GM19043 (cell line): ENCODE measurements at regions not wholly inside any gene's neighbourhood (a gene's known extent, or its start where the extent isn't known, plus 50 kb on each side); places are given as distances from the start of the nearest gene placed in this dataset.
"Not testable (repeated sequence)": the region's sequence is repeated elsewhere in the genome, so short reads cannot be mapped to it uniquely, and the experiment has no call there.

Experiments used
- ATAC-seq: cut with Tn5 transposase; IDR thresholded peaks from one replicate; pipeline ENCODE4 v1.9.1; 2021; ENCODE audit warnings: low read depth; ENCODE audit not compliant: unreplicated experiment

- no peak for ATAC-seq
Observed at GRCh38 chr22:34414467-34415440, 494.5 kb upstream of the LARGE1 start.

DNA sequence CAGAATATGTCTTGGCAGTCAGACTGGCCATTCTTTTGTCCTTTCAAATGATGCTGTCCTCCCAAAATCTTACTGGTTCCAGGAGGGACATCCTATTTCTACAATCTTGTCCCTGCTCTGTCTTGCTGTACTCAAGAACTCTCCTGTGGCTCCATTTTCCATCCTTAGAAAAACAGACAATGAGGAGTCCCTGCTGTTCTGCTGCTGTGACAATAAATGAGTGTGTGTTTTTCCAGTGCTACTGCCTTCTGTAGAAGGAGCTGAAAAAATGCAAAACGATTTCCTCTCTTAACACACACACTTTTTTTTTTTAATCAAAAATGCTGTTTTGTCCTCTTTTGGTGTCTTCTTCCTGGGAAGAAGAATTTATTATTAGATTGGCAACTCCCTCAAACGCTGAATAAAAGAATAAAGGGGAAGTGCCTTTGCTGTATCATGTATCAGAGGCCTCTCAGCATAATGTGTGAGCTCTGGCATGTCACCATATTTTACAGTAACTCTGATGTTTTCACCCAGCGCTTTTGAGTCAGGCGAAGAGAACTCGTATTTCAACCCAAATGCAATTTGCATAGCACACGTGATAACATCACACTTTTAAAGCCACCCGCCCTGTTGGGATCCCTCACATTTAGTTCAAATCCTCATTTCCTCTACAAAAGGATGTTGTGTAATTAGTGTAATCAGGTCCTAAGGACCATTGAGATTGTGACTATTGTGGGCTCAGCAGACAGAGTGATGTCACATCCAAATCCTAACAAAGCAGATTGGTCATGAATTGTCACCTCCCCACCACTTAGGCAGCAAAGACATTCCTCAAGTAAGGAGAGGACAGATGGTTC lies 496.0 kb upstream of the LARGE1 start:
- no peak for ATAC-seq

GRCh38 chr22:34422948-34423347 lies 502.7 kb upstream of the LARGE1 start:
- not testable (repeated sequence) for ATAC-seq

DNA sequence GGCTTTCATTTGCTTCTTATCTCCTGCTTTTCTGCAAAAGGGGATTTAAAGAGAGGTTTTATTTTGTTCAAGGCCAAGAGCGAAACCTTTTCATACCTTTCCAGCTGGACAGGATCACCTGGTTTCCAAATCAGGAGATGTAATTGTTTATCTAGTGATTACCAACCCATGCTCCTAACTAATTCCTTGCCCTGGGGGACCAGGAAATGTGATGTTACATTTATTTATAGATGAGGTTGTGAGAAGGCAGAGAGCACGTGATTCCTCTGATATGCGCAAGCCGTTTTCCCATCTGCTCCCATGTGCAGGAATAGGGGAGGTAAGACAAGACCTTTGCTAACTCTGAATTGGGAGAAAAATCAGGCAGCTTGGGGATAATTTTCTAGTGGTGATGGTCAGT lies 507.2 kb upstream of the LARGE1 start:
- ATAC-seq, result no peak

- ATAC-seq, result no peak
Observed at GRCh38 chr22:34427841-34428240, 507.6 kb upstream of the LARGE1 start.

- no peak for ATAC-seq
Observed at GRCh38 chr22:34429314-34429713, 509.0 kb upstream of the LARGE1 start.

DNA sequence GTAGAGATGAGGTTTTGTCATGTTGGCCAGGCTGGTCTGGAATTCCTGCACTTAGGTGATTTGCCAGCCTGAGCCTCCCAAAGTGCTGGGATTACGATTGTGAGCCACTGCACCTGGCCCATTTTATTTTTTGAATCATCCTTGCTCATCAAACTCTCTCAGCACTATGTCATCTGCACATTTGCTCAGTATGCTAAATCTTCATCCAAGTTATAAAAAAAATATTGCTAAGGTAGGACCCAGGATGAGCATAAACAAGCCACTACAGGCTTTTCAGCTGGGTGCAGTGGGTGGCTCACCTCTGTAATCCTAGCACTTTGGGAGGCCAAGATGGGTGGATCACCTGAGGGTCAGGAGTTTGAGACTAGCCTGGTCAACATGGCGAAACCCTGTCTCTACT lies 510.1 kb upstream of the LARGE1 start:
- no peak for ATAC-seq

DNA sequence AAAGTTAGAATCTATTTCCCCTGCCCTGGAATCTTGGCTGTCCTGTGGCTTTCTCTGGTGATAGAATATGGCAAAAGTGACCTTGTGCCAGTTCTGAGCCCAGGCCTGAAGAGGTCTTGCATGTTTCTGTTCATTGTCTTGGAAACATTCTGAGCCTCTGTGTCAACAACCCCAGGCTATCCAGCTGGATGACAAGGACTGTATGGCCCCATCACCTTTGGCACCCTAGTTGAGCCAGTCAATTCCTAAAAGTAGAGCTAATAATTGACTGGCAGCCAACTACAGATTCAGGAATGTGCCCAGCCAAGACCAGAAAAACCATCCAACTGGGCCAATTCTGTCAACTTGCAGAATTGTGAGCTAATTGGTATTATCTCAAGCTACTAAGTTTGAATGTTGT lies 514.1 kb upstream of the LARGE1 start:
- ATAC-seq, result no peak

DNA sequence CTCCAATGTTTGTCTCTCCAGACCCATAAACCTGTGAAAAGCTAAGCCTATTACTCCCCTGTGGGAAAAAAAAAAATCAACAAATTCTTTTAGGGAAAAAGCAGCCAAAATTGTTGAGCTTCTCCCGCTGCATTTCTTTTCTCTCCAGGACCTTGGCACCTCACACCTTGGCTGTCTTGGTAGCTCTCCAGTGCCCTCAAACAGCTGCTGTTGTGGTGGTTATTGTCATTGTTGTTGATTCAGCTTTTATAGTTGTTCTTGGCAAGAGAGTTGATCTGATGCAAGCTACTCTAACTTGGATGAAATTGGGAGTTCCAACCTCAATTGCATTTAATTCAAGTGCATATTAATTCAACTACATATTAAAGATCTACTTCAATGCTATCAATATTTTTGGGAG lies 516.9 kb upstream of the LARGE1 start:
- ATAC-seq, result no peak

GRCh38 chr22:34454598-34454997 lies 534.3 kb upstream of the LARGE1 start:
- no peak for ATAC-seq

DNA sequence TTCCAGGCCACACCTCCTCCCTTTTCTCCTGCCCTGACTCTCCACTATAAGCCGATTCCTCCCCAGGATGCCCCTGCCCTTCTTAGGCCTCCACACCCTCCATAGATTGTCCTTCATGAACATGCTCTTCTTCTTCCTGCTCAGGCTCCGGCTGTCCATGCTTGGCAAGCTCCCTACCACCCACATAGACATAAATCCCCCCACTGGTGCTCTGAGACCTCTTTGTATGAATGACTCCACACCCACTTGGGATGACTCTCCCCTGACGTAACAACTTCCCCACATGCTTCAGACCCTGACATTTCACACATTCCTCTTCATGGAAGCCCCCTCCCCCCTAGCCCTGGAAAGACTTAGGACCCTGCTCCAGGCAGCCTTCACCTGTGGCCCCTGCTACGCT lies 542.5 kb upstream of the LARGE1 start:
- ATAC-seq, result no peak

- ATAC-seq, result no peak
Observed at GRCh38 chr22:34475886-34476285, 555.6 kb upstream of the LARGE1 start.

GRCh38 chr22:34476762-34477161 lies 556.5 kb upstream of the LARGE1 start:
- no peak for ATAC-seq

DNA sequence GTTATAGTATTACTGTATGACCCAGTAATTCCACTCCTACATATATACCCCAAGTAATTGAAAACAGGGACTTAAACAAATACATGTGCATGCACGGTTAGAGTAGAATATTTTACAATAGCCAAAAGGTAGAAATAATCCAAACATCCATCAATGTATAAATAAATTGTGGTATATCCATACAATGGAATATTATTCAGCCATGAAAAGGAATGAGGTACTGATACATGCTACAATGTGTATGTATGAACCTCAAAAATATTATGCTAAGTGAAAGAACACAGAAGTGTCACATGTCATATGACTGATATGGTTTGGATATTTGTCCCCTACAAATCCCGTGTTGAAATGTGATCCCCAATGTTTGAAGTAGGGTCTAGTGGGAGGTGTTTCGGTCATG lies 560.8 kb upstream of the LARGE1 start:
- no peak for ATAC-seq

- no peak for ATAC-seq
Observed at GRCh38 chr22:34486381-34486780, 566.1 kb upstream of the LARGE1 start.

GRCh38 chr22:34489861-34490260 lies 569.6 kb upstream of the LARGE1 start:
- no peak for ATAC-seq

DNA sequence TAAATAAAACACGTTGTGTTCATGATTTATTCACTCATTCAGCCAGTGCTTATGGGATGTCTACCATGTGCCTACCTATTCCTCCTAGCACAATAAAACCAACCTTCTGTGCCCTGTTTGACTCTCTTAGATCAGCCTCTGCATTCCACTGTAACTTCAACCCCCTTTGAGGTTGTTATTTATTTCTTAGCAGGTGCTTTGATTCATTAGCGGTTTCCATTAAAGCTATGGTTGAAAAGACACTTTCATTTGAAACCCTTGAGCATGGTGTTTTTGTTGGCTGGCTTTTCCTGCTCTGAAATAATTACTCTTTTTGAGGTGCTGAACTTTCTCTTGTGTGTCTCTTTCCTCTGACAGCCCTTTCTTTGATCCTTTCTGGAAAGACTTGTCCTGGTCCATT lies 570.6 kb upstream of the LARGE1 start:
- no peak for ATAC-seq

GRCh38 chr22:34493486-34493885 lies 572.5 kb upstream of the ISX start:
- no peak for ATAC-seq

DNA sequence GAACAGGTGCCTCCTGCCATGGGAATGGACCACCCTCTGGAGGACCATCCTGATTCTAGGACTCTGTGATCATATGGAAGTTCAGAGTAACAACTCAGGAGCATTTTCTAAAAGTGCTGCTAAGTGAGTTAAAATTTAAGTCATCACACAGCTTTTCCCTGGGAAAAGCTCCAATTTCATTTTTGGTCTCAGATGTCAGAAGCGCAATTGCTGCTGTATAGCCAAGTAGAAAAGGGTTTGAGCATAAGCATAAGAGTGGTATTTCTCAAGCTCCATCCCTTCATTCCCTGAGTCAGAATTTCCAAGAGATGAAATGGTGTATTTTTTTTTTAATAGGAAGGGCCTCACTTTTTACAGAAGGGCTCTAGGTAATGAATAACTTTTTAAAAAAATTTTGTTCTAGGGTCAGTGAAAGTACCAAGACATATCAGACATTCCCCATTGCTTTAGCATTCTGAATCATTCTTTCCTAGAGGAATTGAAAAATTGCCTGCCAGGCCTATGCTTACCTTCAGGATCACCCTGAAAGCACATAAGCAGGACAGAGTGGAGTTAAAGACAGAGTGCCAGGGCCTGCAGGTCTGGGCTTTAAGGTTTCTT lies 564.5 kb upstream of the ISX start:
- ATAC-seq, result no peak

GRCh38 chr22:34502821-34503220 lies 563.1 kb upstream of the ISX start:
- no peak for ATAC-seq

DNA sequence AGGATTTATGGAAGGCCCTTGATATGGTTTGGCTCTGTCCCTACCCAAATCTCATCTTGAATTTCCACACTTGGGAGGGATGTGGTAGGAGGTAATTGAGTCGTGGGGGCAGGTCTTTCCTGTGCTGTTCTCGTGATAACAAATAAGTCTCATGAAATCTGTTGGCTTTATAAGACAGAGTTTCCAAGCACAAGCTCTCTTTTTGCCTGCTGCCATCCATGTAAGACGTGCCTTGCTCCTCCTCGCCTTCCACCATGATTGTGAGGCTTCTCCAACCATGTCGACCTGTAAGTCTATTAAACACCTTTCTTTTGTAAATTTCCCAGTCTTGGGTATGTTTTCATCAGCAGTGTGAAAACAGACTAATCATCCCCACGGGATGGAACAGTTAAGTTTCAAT lies 557.2 kb upstream of the ISX start:
- ATAC-seq, result no peak
